ENCODE measurements at regions not wholly inside any gene's neighbourhood (a gene's known extent, or its start where the extent isn't known, plus 50 kb on each side); places are given as distances from the start of the nearest gene placed in this dataset.

DNA sequence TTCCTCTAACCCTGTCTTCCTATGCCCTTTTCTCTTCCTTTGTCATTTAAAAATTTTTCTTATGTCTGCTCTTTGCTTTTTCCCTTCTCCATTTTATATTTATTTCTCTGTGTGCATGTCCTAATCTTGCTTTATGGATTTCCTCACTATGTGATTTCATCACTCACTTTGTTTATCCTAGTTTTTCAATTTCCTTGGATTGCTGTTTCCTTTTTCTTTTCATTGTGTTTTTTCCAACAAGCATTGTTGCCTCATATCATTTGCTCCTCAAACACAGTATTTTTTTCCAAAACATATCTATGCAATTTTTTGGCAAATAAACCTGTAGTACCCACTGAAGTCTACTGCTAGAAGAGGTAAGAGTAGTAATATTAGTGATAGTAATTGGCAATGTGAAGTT is 67.4 kb upstream of the PNPT1 start:
- no peak for DNase-seq (ENCODE audit: low read depth, low spot score)
- in situ Hi-C loops (cut with HindIII; ENCODE audit: low sequenced_read_pairs) = no loop called here
- TF ChIP-seq, protein P1, sequence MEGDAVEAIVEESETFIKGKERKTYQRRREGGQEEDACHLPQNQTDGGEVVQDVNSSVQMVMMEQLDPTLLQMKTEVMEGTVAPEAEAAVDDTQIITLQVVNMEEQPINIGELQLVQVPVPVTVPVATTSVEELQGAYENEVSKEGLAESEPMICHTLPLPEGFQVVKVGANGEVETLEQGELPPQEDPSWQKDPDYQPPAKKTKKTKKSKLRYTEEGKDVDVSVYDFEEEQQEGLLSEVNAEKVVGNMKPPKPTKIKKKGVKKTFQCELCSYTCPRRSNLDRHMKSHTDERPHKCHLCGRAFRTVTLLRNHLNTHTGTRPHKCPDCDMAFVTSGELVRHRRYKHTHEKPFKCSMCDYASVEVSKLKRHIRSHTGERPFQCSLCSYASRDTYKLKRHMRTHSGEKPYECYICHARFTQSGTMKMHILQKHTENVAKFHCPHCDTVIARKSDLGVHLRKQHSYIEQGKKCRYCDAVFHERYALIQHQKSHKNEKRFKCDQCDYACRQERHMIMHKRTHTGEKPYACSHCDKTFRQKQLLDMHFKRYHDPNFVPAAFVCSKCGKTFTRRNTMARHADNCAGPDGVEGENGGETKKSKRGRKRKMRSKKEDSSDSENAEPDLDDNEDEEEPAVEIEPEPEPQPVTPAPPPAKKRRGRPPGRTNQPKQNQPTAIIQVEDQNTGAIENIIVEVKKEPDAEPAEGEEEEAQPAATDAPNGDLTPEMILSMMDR (IDR thresholded peaks at IDR 0.05; ENCODE audit: low read depth, low read length) = no peak
- no peak overlapping the region for H3K4me3 ChIP-seq (ENCODE audit: low read depth, low read length)

DNA sequence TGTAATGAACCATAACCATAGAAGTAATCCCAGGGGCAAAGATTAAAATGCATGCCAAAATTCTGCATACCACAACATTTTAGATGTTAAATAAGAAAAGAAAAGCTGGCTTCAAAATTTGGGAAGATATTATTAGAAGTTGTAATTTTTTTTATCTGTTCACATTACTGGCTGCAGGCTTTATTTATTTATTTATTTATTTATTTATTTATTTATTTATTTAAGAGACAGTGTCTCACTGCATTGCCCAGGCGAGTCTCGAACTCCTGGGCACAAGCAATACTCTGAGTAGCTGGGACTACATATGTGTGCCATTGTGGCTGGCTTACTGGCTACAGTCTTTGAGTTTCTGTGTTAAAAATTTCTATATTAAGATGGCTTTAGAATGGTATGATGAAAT is 66.5 kb upstream of the PNPT1 start:
- DNase-seq (ENCODE audit: low read depth, low spot score) = no peak
- TF ChIP-seq, protein P1 (IDR thresholded peaks at IDR 0.05; ENCODE audit: low read depth, low read length) = no peak
- in situ Hi-C loops (cut with HindIII; ENCODE audit: low sequenced_read_pairs) = no loop called here
- H3K4me3 ChIP-seq (ENCODE audit: low read depth, low read length) = no peak overlapping the region

DNA sequence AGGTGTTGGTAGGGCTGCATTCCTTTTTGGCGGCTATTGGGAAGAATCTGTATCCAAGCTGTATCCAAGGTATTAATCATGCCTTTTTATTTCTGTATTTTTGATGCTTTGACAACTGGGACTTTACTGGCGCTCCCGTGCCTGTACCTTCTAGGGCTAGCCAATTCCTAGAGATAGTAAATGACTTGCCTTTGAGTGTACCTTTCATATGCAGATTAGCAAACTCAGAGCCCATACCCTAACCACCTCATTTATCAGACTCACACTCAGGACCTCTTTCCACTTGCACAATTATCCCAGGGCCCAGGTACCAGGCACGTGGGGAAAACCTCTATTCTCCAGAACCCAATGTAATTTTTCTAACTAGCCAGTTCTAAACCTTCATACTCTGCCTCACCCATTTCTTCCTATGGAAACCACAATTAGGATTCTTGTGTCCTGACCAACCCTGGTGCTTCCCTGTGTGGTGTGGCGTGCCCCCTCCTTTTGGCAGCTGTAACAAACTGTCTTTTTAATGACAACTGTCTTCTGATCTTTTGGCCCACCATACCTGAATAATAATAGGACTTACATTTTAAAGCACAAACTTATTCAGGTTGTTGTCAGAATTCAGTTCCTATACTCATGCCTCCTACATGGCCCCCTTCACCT is 65.8 kb upstream of the PNPT1 start:
- no peak overlapping the region for H3K4me3 ChIP-seq (ENCODE audit: low read depth, low read length)
- TF ChIP-seq, protein P1 (IDR thresholded peaks at IDR 0.05; ENCODE audit: low read depth, low read length) = no peak
- in situ Hi-C loops (cut with HindIII; ENCODE audit: low sequenced_read_pairs) = no loop called here
- no peak for DNase-seq (ENCODE audit: low read depth, low spot score)

- no peak for DNase-seq (ENCODE audit: low read depth, low spot score)
- TF ChIP-seq, protein P1 (IDR thresholded peaks at IDR 0.05; ENCODE audit: low read depth, low read length) = no peak
- H3K4me3 ChIP-seq (ENCODE audit: low read depth, low read length) = no peak overlapping the region
- in situ Hi-C loops (cut with HindIII; ENCODE audit: low sequenced_read_pairs) = no loop called here
Observed at GRCh38 chr2:55751966-55752365, 58.3 kb upstream of the PNPT1 start.

- TF ChIP-seq, protein P1 (IDR thresholded peaks at IDR 0.05; ENCODE audit: low read depth, low read length) = no peak
- DNase-seq (ENCODE audit: low read depth, low spot score) = peak; percentile 73
- no peak overlapping the region for H3K4me3 ChIP-seq (ENCODE audit: low read depth, low read length)
- in situ Hi-C loops (cut with HindIII; ENCODE audit: low sequenced_read_pairs) = no loop called here
Observed at GRCh38 chr2:55743583-55743982, 49.9 kb upstream of the PNPT1 start.

Data from astrocyte of the spinal cord (primary cell).